ENCODE measurements at regions not wholly inside any gene's neighbourhood (a gene's known extent, or its start where the extent isn't known, plus 50 kb on each side); places are given as distances from the start of the nearest gene placed in this dataset.

GRCh38 chr21:28160378-28160777 lies 832.3 kb downstream of the LTN1 start:
- H3K36me3 ChIP-seq (ENCODE audit: insufficient read depth, low read length) = no peaks in the 10 kb centered on the region
- H3K4me2 ChIP-seq (ENCODE audit: low read length) = no peak overlapping the region
- H3K4me1 ChIP-seq (ENCODE audit: control insufficient read depth, insufficient read depth, low read length) = no peaks in the 10 kb centered on the region
- H3K27me3 ChIP-seq (ENCODE audit: control insufficient read depth, insufficient read depth, low read length) = no peaks in the 10 kb centered on the region
- H3K4me3 ChIP-seq (ENCODE audit: low read length) = no peak overlapping the region
- no peak overlapping the region for H3K9ac ChIP-seq (ENCODE audit: low read depth, low read length)
- no peaks in the 10 kb centered on the region for H3K9me3 ChIP-seq (replicated peaks; ENCODE audit: low read length)

- Histone ChIP-seq H3K27me3 (ENCODE audit: control insufficient read depth, insufficient read depth, low read length) (no peaks in the 10 kb centered on the region), H3K4me2 (ENCODE audit: low read length) (no peak overlapping the region), H3K9me3 (replicated peaks; ENCODE audit: low read length) (no peaks in the 10 kb centered on the region), H3K9ac (ENCODE audit: low read depth, low read length) (no peak overlapping the region), H3K36me3 (ENCODE audit: insufficient read depth, low read length) (no peaks in the 10 kb centered on the region), H3K4me1 (ENCODE audit: control insufficient read depth, insufficient read depth, low read length) (no peaks in the 10 kb centered on the region), H3K4me3 (ENCODE audit: low read length) (no peak overlapping the region)
These were observed 833.3 kb downstream of the LTN1 start for GRCh38 chr21:28159396-28159795.

- Histone ChIP-seq H3K27me3 (ENCODE audit: control insufficient read depth, insufficient read depth, low read length) (no peaks in the 10 kb centered on the region), H3K4me2 (ENCODE audit: low read length) (no peak overlapping the region), H3K36me3 (ENCODE audit: insufficient read depth, low read length) (no peaks in the 10 kb centered on the region), H3K9me3 (replicated peaks; ENCODE audit: low read length) (no peaks in the 10 kb centered on the region), H3K4me1 (ENCODE audit: control insufficient read depth, insufficient read depth, low read length) (no peaks in the 10 kb centered on the region), H3K9ac (ENCODE audit: low read depth, low read length) (no peak overlapping the region), H3K4me3 (ENCODE audit: low read length) (no peak overlapping the region)
These were observed 836.1 kb downstream of the LTN1 start for GRCh38 chr21:28156590-28156989.

GRCh38 chr21:28154121-28154520 lies 838.6 kb downstream of the LTN1 start:
- Histone ChIP-seq H3K36me3 (ENCODE audit: insufficient read depth, low read length) (no peaks in the 10 kb centered on the region), H3K4me2 (ENCODE audit: low read length) (no peak overlapping the region), H3K9me3 (replicated peaks; ENCODE audit: low read length) (no peaks in the 10 kb centered on the region), H3K4me1 (ENCODE audit: control insufficient read depth, insufficient read depth, low read length) (no peaks in the 10 kb centered on the region), H3K27me3 (ENCODE audit: control insufficient read depth, insufficient read depth, low read length) (no peaks in the 10 kb centered on the region), H3K4me3 (ENCODE audit: low read length) (no peak overlapping the region), H3K9ac (ENCODE audit: low read depth, low read length) (no peak overlapping the region)

GRCh38 chr21:28152732-28153131 lies 839.9 kb downstream of the LTN1 start:
- H3K9ac ChIP-seq (ENCODE audit: low read depth, low read length) = no peak overlapping the region
- H3K4me1 ChIP-seq (ENCODE audit: control insufficient read depth, insufficient read depth, low read length) = no peaks in the 10 kb centered on the region
- no peak overlapping the region for H3K4me3 ChIP-seq (ENCODE audit: low read length)
- no peaks in the 10 kb centered on the region for H3K27me3 ChIP-seq (ENCODE audit: control insufficient read depth, insufficient read depth, low read length)
- H3K9me3 ChIP-seq (replicated peaks; ENCODE audit: low read length) = no peaks in the 10 kb centered on the region
- H3K4me2 ChIP-seq (ENCODE audit: low read length) = no peak overlapping the region
- no peaks in the 10 kb centered on the region for H3K36me3 ChIP-seq (ENCODE audit: insufficient read depth, low read length)

GRCh38 chr21:28151758-28152157 lies 840.9 kb downstream of the LTN1 start:
- no peaks in the 10 kb centered on the region for H3K9me3 ChIP-seq (replicated peaks; ENCODE audit: low read length)
- no peaks in the 10 kb centered on the region for H3K4me1 ChIP-seq (ENCODE audit: control insufficient read depth, insufficient read depth, low read length)
- H3K27me3 ChIP-seq (ENCODE audit: control insufficient read depth, insufficient read depth, low read length) = no peaks in the 10 kb centered on the region
- no peak overlapping the region for H3K9ac ChIP-seq (ENCODE audit: low read depth, low read length)
- H3K4me2 ChIP-seq (ENCODE audit: low read length) = no peak overlapping the region
- H3K4me3 ChIP-seq (ENCODE audit: low read length) = no peak overlapping the region
- no peaks in the 10 kb centered on the region for H3K36me3 ChIP-seq (ENCODE audit: insufficient read depth, low read length)

GRCh38 chr21:28150778-28151177 lies 841.9 kb downstream of the LTN1 start:
- H3K36me3 ChIP-seq (ENCODE audit: insufficient read depth, low read length) = no peaks in the 10 kb centered on the region
- H3K4me3 ChIP-seq (ENCODE audit: low read length) = no peak overlapping the region
- H3K27me3 ChIP-seq (ENCODE audit: control insufficient read depth, insufficient read depth, low read length) = no peaks in the 10 kb centered on the region
- H3K9me3 ChIP-seq (replicated peaks; ENCODE audit: low read length) = no peaks in the 10 kb centered on the region
- no peak overlapping the region for H3K4me2 ChIP-seq (ENCODE audit: low read length)
- H3K9ac ChIP-seq (ENCODE audit: low read depth, low read length) = no peak overlapping the region
- no peaks in the 10 kb centered on the region for H3K4me1 ChIP-seq (ENCODE audit: control insufficient read depth, insufficient read depth, low read length)

- no peaks in the 10 kb centered on the region for H3K4me1 ChIP-seq (ENCODE audit: control insufficient read depth, insufficient read depth, low read length)
- no peak overlapping the region for H3K4me3 ChIP-seq (ENCODE audit: low read length)
- H3K27me3 ChIP-seq (ENCODE audit: control insufficient read depth, insufficient read depth, low read length) = no peaks in the 10 kb centered on the region
- no peaks in the 10 kb centered on the region for H3K36me3 ChIP-seq (ENCODE audit: insufficient read depth, low read length)
- H3K9ac ChIP-seq (ENCODE audit: low read depth, low read length) = no peak overlapping the region
- no peaks in the 10 kb centered on the region for H3K9me3 ChIP-seq (replicated peaks; ENCODE audit: low read length)
- H3K4me2 ChIP-seq (ENCODE audit: low read length) = no peak overlapping the region
These were observed 844.1 kb downstream of the LTN1 start for GRCh38 chr21:28148400-28149064.

GRCh38 chr21:28144653-28145052 lies 848.0 kb downstream of the LTN1 start:
- Histone ChIP-seq H3K9ac (ENCODE audit: low read depth, low read length) (no peak overlapping the region), H3K9me3 (replicated peaks; ENCODE audit: low read length) (no peaks in the 10 kb centered on the region), H3K27me3 (ENCODE audit: control insufficient read depth, insufficient read depth, low read length) (no peaks in the 10 kb centered on the region), H3K36me3 (ENCODE audit: insufficient read depth, low read length) (no peaks in the 10 kb centered on the region), H3K4me2 (ENCODE audit: low read length) (no peak overlapping the region), H3K4me1 (ENCODE audit: control insufficient read depth, insufficient read depth, low read length) (peaks cover 11% of the 10 kb centered on the region), H3K4me3 (ENCODE audit: low read length) (no peak overlapping the region)

- Histone ChIP-seq H3K27me3 (ENCODE audit: control insufficient read depth, insufficient read depth, low read length) (no peaks in the 10 kb centered on the region), H3K9ac (ENCODE audit: low read depth, low read length) (no peak overlapping the region), H3K4me3 (ENCODE audit: low read length) (no peak overlapping the region), H3K4me2 (ENCODE audit: low read length) (no peak overlapping the region), H3K4me1 (ENCODE audit: control insufficient read depth, insufficient read depth, low read length) (peaks cover 11% of the 10 kb centered on the region), H3K9me3 (replicated peaks; ENCODE audit: low read length) (no peaks in the 10 kb centered on the region), H3K36me3 (ENCODE audit: insufficient read depth, low read length) (no peaks in the 10 kb centered on the region)
These were observed 848.6 kb downstream of the LTN1 start for GRCh38 chr21:28144089-28144488.

- no peaks in the 10 kb centered on the region for H3K27me3 ChIP-seq (ENCODE audit: control insufficient read depth, insufficient read depth, low read length)
- peaks cover 11% of the 10 kb centered on the region for H3K4me1 ChIP-seq (ENCODE audit: control insufficient read depth, insufficient read depth, low read length)
- H3K4me2 ChIP-seq (ENCODE audit: low read length) = no peak overlapping the region
- H3K9ac ChIP-seq (ENCODE audit: low read depth, low read length) = no peak overlapping the region
- no peaks in the 10 kb centered on the region for H3K36me3 ChIP-seq (ENCODE audit: insufficient read depth, low read length)
- no peak overlapping the region for H3K4me3 ChIP-seq (ENCODE audit: low read length)
- H3K9me3 ChIP-seq (replicated peaks; ENCODE audit: low read length) = no peaks in the 10 kb centered on the region
These were observed 850.0 kb downstream of the LTN1 start for GRCh38 chr21:28142697-28143096.

- H3K4me1 ChIP-seq (ENCODE audit: control insufficient read depth, insufficient read depth, low read length) = peaks cover 11% of the 10 kb centered on the region
- H3K4me2 ChIP-seq (ENCODE audit: low read length) = no peak overlapping the region
- H3K36me3 ChIP-seq (ENCODE audit: insufficient read depth, low read length) = no peaks in the 10 kb centered on the region
- no peaks in the 10 kb centered on the region for H3K9me3 ChIP-seq (replicated peaks; ENCODE audit: low read length)
- no peaks in the 10 kb centered on the region for H3K27me3 ChIP-seq (ENCODE audit: control insufficient read depth, insufficient read depth, low read length)
- no peak overlapping the region for H3K9ac ChIP-seq (ENCODE audit: low read depth, low read length)
- H3K4me3 ChIP-seq (ENCODE audit: low read length) = no peak overlapping the region
These were observed 854.4 kb downstream of the LTN1 start for GRCh38 chr21:28138272-28138671.

All from skeletal muscle satellite cell (primary cell).